Endometrial microvascular endothelial cells (primary cell): ENCODE measurements at regions not wholly inside any gene's neighbourhood (a gene's known extent, or its start where the extent isn't known, plus 50 kb on each side); places are given as distances from the start of the nearest gene placed in this dataset.
"Not testable (repeated sequence)": the region's sequence is repeated elsewhere in the genome, so short reads cannot be mapped to it uniquely, and the experiment has no call there.

Source experiments
- in situ Hi-C: cut with HindIII; loops from 2 replicates; pipeline ENCODE4 v1.10.0; 2017; ENCODE audit warnings: low sequenced_read_pairs, low pct_unique_long_range_greater_than_20kb; ENCODE audit errors: inconsistent ontology term

GRCh38 chr6:113011801-113012200 lies 664.7 kb downstream of the RFPL4B start:
- in situ Hi-C loops = no loop called here

GRCh38 chr6:113015249-113015648 lies 668.1 kb downstream of the RFPL4B start:
- in situ Hi-C loops = no loop called here

GRCh38 chr6:113017353-113017752 lies 670.2 kb downstream of the RFPL4B start:
- in situ Hi-C loops = no loop called here

GRCh38 chr6:113018351-113019151 lies 671.4 kb downstream of the RFPL4B start:
- in situ Hi-C loops = no loop called here

DNA sequence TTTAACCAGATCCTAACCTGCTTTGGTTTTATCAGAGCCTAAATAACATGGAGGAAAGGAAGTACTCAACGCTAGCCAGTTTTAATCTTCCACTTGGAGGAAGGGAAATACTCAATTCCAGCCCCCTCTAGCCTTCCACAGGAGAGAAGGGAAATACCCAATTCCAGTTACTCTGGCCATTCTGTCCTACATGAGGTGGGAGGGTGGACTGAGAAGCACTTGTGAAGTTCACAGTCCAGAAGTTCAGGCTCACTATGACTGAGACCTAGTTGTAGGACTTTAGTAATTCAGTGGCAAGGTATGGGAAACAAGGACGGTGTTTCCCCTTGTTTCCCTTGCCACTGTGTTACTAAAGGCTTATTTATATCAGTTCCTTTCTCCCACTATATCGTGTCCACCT lies 672.0 kb downstream of the RFPL4B start:
- in situ Hi-C loops = no loop called here

- in situ Hi-C loops = no loop called here
Observed at GRCh38 chr6:113027780-113028179, 680.6 kb downstream of the RFPL4B start.

- in situ Hi-C loops = not testable (repeated sequence)
Observed at GRCh38 chr6:113029161-113029560, 682.0 kb downstream of the RFPL4B start.

- in situ Hi-C loops = no loop called here
Observed at GRCh38 chr6:113031591-113032238, 684.6 kb downstream of the RFPL4B start.

GRCh38 chr6:113039005-113039404 lies 691.9 kb downstream of the RFPL4B start:
- in situ Hi-C loops = no loop called here

GRCh38 chr6:113047148-113047547 lies 700.0 kb downstream of the RFPL4B start:
- in situ Hi-C loops = no loop called here

GRCh38 chr6:113047932-113048331 lies 700.8 kb downstream of the RFPL4B start:
- in situ Hi-C loops = no loop called here

- in situ Hi-C loops = no loop called here
Observed at GRCh38 chr6:113048741-113049140, 701.6 kb downstream of the RFPL4B start.

DNA sequence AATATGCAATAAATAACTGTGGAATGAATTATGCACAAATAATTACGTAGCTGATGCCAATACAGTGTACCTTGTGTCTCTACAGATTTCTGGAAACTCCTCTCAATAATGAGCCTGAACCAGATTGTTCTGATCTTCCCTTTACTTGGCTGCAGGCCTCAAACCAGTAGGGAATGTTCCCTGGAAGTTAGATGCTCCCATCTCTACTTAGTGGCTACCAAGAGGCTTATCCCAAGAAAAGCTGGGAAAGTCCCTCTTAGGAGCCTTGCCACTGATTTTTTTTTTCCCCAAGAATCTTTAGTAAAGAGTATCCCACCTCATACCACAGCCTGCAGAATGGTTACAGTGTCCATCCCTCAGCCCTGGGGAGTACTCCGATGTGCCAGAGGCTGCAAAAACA lies 702.1 kb downstream of the RFPL4B start:
- in situ Hi-C loops = no loop called here

GRCh38 chr6:113050010-113050858 lies 703.1 kb downstream of the RFPL4B start:
- in situ Hi-C loops = no loop called here

GRCh38 chr6:113050979-113051378 lies 703.8 kb downstream of the RFPL4B start:
- in situ Hi-C loops = no loop called here

DNA sequence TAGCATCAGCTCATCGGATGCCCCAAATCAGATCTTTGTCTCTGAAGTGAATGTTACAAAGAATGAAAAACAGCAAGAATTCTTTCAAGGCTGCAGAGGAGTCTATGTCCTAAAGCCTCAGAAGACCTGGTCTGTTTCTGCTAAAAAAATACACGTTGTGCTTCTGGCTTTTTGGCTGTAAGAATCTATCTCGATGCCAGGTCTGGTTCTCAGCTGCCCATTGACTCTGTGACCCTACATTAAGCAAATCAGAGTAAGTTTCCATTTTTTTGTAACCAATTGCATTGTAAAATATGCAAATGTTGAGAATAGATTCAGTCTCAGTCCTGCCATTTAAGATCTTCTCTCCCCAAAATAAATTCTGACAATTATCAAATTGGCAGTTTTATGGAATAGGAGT lies 705.4 kb downstream of the RFPL4B start:
- in situ Hi-C loops = no loop called here

GRCh38 chr6:113055061-113055460 lies 707.9 kb downstream of the RFPL4B start:
- in situ Hi-C loops = no loop called here

GRCh38 chr6:113055998-113056397 lies 708.9 kb downstream of the RFPL4B start:
- in situ Hi-C loops = no loop called here

- in situ Hi-C loops = no loop called here
Observed at GRCh38 chr6:113057567-113058053, 710.5 kb downstream of the RFPL4B start.
